Heart right ventricle (tissue), 16 donors: ENCODE measurements at regions not wholly inside any gene's neighbourhood (a gene's known extent, or its start where the extent isn't known, plus 50 kb on each side); places are given as distances from the start of the nearest gene placed in this dataset.
"Not testable (repeated sequence)": the region's sequence is repeated elsewhere in the genome, so short reads cannot be mapped to it uniquely, and the experiment has no call there.

Experiments used
- ATAC-seq, 8 donors: fragments of 200-7000 bp; cut with Tn5 transposase; one replicate each; pipeline ENCODE4 v1.9.1; 2020; ENCODE audit warnings: mild to moderate bottlenecking in 8 of 8, moderate library complexity in 8 of 8, moderate number of reproducible peaks in 1 of 8
- DNase-seq, 2 donors: peaks; one replicate each; pipeline ENCODE4 v3.0.0-alpha.2; 2020
- H3K27ac ChIP-seq, 10 donors: fragments of 200-600 bp; sonication (generic) in 2 of 10; one replicate each; pipeline versions ENCODE4 v1.5.0 to v1.8.0; 2020 to 2022; ENCODE audit warnings: mild to moderate bottlenecking in 3 of 10
- H3K27me3 ChIP-seq, 7 donors: fragments of 200-600 bp; one replicate each; pipeline ENCODE4 v1.8.0; 2021 to 2022; ENCODE audit warnings: mild to moderate bottlenecking in 2 of 7
- H3K36me3 ChIP-seq, 9 donors: fragments of 200-600 bp; sonication (generic) in 1 of 9; one replicate each; pipeline versions ENCODE4 v1.5.0 to v1.8.0; 2020 to 2022; ENCODE audit warnings: mild to moderate bottlenecking in 2 of 9
- H3K4me1 ChIP-seq, 9 donors: fragments of 200-600 bp; sonication (generic) in 1 of 9; one replicate each; pipeline versions ENCODE4 v1.5.0 to v1.8.0; 2020 to 2022; ENCODE audit warnings: mild to moderate bottlenecking in 4 of 9
- H3K4me3 ChIP-seq, 10 donors: fragments of 200-600 bp; sonication (generic) in 2 of 10; one replicate each; pipeline versions ENCODE4 v1.5.0 to v1.8.0; 2020 to 2022; ENCODE audit warnings: mild to moderate bottlenecking in 7 of 10, moderate library complexity in 2 of 10
- H3K9me3 ChIP-seq, 11 donors: fragments of 200-600 bp in 10 of 11; sonication (generic) in 2 of 11; one replicate each; pipeline versions ENCODE4 v1.5.0 to v1.8.0; 2013 to 2022; ENCODE audit warnings: mild to moderate bottlenecking in 2 of 11, control low read depth in 1 of 11, moderate library complexity in 1 of 11
- CTCF ChIP-seq, 9 donors: fragments of 200-600 bp; sonication (generic) in 2 of 9; IDR thresholded peaks; one replicate each; pipeline versions ENCODE4 v1.5.0 to v1.8.0; 2021 to 2022; ENCODE audit warnings: antibody characterized with exemption in 9 of 9, mild to moderate bottlenecking in 5 of 9, moderate library complexity in 1 of 9
- WGBS, 2 donors: extraction: QIAGEN DNeasy Blood & Tissue Kit; methylation state at CpG; one replicate each; pipeline ENCODE4 v1.1.7; 2013; ENCODE audit warnings: inconsistent platforms in 1 of 2; 5-methylcytosine and 5-hydroxymethylcytosine counted together
- intact Hi-C, 10 donors: fragments of 100-400 bp; cut with DNase I; formaldehyde crosslinking; loops; one replicate each; pipeline versions ENCODE4 v1.11.1 to v1.14.2; 2022
- donor health status: Arrhythmogenic right ventricular cardiomyopathy.
- donor health status: ischemic (EF 13 %, LVEDD 7.1; RV severe dilation, severe dysfunction).
- donor health status: healthy with polysubstance abuse.
- donor health status: DM: no; HTN: yes; CAD: no.
- donor health status: DM: no; HTN: no; CAD: no.
- donor health status: ischemic (EF 25% LVEDD 6.9; RV normal size, moderate dysfunction).
- donor health status: ischemic (EF 25% LVEDD 5.7; RV mildly dilated, moderate dysfunction).
- donor health status: healthy.
- donor health status: DM: yes; HTN: yes; CAD: no.
- donor health status: Ischemic cardiomyopathy.
- donor health status: ischemic (EF 35%, LVEDD 5.7; RV mildly dilated, moderate dysfunction).
- donor health status: nonischemic (EF 11% LVEDD 7.7; RV severe dilation, severe dysfunction).
- donor health status: DM: yes; HTN: yes; CAD: no.
- donor health status: PGD.
- donor health status: ischemic (EF 29% LVEDD 5.4; RV normal size, mild dysfunction).
- donor health status: nonischemic (EF 23%, LVEDD 6.1; RV moderate dilation, normal function).

DNA sequence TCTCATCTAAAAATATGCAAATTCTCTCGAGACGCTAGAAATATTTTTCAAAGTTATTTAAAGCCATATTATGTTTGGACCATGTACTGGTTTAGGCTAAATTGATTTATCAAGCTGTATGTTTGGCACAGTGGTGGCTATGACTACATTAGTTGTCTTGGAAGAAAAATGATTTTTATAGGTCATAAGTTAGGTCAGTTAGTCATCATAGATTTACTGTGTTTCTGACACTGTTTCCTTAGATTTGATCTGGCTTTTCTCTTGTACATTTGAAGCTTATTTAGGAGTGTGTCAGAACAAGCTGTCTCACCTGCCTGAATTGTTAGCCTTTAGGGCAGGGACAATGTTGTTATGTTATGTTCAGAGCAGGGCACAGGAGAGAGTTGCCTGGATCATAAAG, 161.1 kb upstream of the FBXO33 start:
- Histone ChIP-seq H3K4me1 (no peaks in the 10 kb centered on the region), H3K27me3 (no peaks in the 10 kb centered on the region), H3K4me3 (no peak overlapping the region), H3K27ac (no peak overlapping the region), H3K9me3 (peaks cover 0 to 15% (median 0%) of the 10 kb centered on the region in 11 donors), H3K36me3 (no peaks in the 10 kb centered on the region)
- 59 to 67% methylated on average over 2 of the region's 2 CpGs for WGBS, 2 donors
- ATAC-seq, result no peak
- intact Hi-C loops, result no loop called here
- TF ChIP-seq CTCF (IDR thresholded peaks at IDR 0.05), result no peak
- no peak for DNase-seq

- intact Hi-C loops, result no loop called here
- H3K27me3 ChIP-seq, result no peaks in the 10 kb centered on the region
- peaks cover 0 to 4% (median 0%) of the 10 kb centered on the region in 11 donors for H3K9me3 ChIP-seq
- TF ChIP-seq CTCF (IDR thresholded peaks at IDR 0.05), result no peak
- no peak overlapping the region for H3K4me3 ChIP-seq
- no peaks in the 10 kb centered on the region for H3K4me1 ChIP-seq
- WGBS, 2 donors, result 48 to 61% methylated on average over 2 of the region's 2 CpGs
- no peaks in the 10 kb centered on the region for H3K36me3 ChIP-seq
- no peak for ATAC-seq
- H3K27ac ChIP-seq, result no peak overlapping the region
- no peak for DNase-seq
Measured at GRCh38 chr14:39592116-39592789, 160.0 kb upstream of the FBXO33 start.

GRCh38 chr14:39589882-39590281, 157.6 kb upstream of the FBXO33 start:
- H3K27ac ChIP-seq, DNase-seq, H3K36me3 ChIP-seq, H3K27me3 ChIP-seq, H3K9me3 ChIP-seq, intact Hi-C loops, H3K4me1 ChIP-seq, ATAC-seq, H3K4me3 ChIP-seq: not testable (repeated sequence)
- WGBS, 2 donors, result 95 to 96% methylated on average over 21 of the region's 21 CpGs

DNA sequence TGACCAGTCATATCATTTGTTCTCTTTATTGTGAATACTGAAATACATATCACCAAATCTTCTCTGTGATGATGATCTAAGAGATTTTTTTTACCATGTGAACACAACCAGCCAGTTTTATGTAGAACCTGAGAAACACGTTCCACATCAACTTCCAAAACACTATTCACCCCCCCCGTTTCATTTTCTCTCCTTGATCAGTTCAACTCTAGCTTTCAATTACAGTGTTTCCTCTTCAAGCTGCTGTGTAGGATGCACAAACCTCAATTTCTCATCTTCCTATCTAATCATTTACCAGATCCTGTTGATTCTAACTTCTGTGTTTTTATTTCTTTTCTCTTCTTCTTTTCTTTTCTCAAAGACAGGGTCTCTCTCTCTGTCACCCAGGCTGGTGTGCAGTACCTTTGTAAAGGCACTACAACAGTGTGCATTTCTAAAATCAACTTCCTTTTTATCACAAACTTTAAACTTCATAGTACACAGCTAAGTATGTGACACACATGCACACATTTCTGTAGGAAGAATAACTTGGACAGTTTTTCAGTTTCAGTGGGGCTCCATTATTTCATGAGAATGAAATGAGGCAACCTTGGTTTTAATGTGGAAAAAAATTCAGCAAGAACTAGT, 149.9 kb upstream of the FBXO33 start:
- no peaks in the 10 kb centered on the region for H3K36me3 ChIP-seq
- no peaks in the 10 kb centered on the region for H3K9me3 ChIP-seq
- no peak overlapping the region for H3K4me3 ChIP-seq
- H3K27ac ChIP-seq, result no peak overlapping the region
- DNase-seq (no peak), ATAC-seq (no peak)
- no peaks in the 10 kb centered on the region for H3K4me1 ChIP-seq
- 37% methylated on average over 2 of the region's 2 CpGs for WGBS, 2 donors
- no peaks in the 10 kb centered on the region for H3K27me3 ChIP-seq
- intact Hi-C loops, result no loop called here
- TF ChIP-seq CTCF (IDR thresholded peaks at IDR 0.05), result no peak

DNA sequence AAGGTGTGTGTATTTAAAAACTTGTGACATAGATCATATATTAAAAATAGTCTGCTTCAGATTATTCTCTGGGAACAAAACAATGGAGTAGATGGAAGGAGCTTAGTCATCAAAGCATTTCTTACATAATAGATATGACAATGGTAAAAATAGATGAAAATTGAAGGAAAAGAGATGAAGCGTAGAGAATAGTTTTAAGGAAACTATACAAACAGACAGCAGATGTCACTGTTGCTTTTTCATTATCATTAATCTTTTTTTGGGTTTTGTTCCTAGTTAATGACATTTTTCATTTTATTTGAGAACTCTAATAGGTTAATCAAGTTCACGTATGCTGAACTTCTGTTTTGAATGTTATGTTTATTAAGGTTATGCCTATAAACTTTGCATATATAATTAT, 149.2 kb upstream of the FBXO33 start:
- WGBS, 2 donors, result 57 to 60% methylated on average over 2 of the region's 2 CpGs
- ATAC-seq, result no peak
- TF ChIP-seq CTCF (IDR thresholded peaks at IDR 0.05), result peak in 5 of 9 donors; percentile 14 to 40 (median 22)

More for the DNA sequence above, 149.2 kb upstream of the FBXO33 start:
- peaks cover 0 to 4% (median 0%) of the 10 kb centered on the region in 11 donors for H3K9me3 ChIP-seq
- H3K4me3 ChIP-seq, result no peak overlapping the region
- H3K27ac ChIP-seq, result no peak overlapping the region
- H3K4me1 ChIP-seq, result no peaks in the 10 kb centered on the region
- no peaks in the 10 kb centered on the region for H3K36me3 ChIP-seq
- intact Hi-C loops, result no loop called here
- no peak for DNase-seq
- no peaks in the 10 kb centered on the region for H3K27me3 ChIP-seq
